Parathyroid adenoma (tissue), 2 donors: ENCODE measurements at regions not wholly inside any gene's neighbourhood (a gene's known extent, or its start where the extent isn't known, plus 50 kb on each side); places are given as distances from the start of the nearest gene placed in this dataset.

Experiments
- H2AFZ ChIP-seq: fragments of 300-600 bp; sonication (generic); one replicate; pipeline ENCODE4 v1.7.0; 2017; ENCODE audit warnings: antibody characterized with exemption, mild to moderate bottlenecking
- H3K27ac ChIP-seq: fragments of 300-600 bp; sonication (generic); one replicate; pipeline ENCODE4 v1.7.0; 2017
- H3K27me3 ChIP-seq: fragments of 300-600 bp; sonication (generic); one replicate; pipeline ENCODE4 v1.7.0; 2017; ENCODE audit warnings: low read length; ENCODE audit not compliant: control insufficient read depth, insufficient read depth
- H3K36me3 ChIP-seq: fragments of 300-600 bp; sonication (generic); one replicate; pipeline ENCODE4 v1.7.0; 2017; ENCODE audit warnings: low read length; ENCODE audit not compliant: control insufficient read depth, insufficient read depth
- H3K4me1 ChIP-seq: fragments of 300-600 bp; sonication (generic); one replicate; pipeline ENCODE4 v1.7.0; 2017; ENCODE audit warnings: control low read depth
- H3K4me2 ChIP-seq: fragments of 300-600 bp; sonication (generic); one replicate; pipeline ENCODE4 v1.7.0; 2017; ENCODE audit warnings: low read length
- H3K4me3 ChIP-seq: fragments of 300-600 bp; sonication (generic); one replicate; pipeline ENCODE4 v1.7.0; 2017; ENCODE audit warnings: low read depth, low read length
- H3K79me2 ChIP-seq: fragments of 300-600 bp; sonication (generic); one replicate; pipeline ENCODE4 v1.7.0; 2017; ENCODE audit warnings: control low read depth
- H3K9ac ChIP-seq: fragments of 300-600 bp; sonication (generic); one replicate; pipeline ENCODE4 v1.7.0; 2017; ENCODE audit warnings: mild to moderate bottlenecking
- H3K9me3 ChIP-seq: fragments of 300-600 bp; sonication (generic); one replicate; pipeline ENCODE4 v1.7.0; 2017; ENCODE audit warnings: low read length; ENCODE audit not compliant: control insufficient read depth
- TF ChIP-seq, protein P1 (sequence below): fragments of 300-600 bp; sonication (generic); IDR thresholded peaks from one replicate; pipeline ENCODE4 v1.7.0; 2017; ENCODE audit warnings: antibody characterized with exemption, mild to moderate bottlenecking
- donor health status: primary hyperparathyroidism.

GRCh38 chr14:71680736-71681387 lies 251.4 kb upstream of the RGS6 start:
- no peaks in the 10 kb centered on the region for H3K9me3 ChIP-seq
- TF ChIP-seq, protein P1, sequence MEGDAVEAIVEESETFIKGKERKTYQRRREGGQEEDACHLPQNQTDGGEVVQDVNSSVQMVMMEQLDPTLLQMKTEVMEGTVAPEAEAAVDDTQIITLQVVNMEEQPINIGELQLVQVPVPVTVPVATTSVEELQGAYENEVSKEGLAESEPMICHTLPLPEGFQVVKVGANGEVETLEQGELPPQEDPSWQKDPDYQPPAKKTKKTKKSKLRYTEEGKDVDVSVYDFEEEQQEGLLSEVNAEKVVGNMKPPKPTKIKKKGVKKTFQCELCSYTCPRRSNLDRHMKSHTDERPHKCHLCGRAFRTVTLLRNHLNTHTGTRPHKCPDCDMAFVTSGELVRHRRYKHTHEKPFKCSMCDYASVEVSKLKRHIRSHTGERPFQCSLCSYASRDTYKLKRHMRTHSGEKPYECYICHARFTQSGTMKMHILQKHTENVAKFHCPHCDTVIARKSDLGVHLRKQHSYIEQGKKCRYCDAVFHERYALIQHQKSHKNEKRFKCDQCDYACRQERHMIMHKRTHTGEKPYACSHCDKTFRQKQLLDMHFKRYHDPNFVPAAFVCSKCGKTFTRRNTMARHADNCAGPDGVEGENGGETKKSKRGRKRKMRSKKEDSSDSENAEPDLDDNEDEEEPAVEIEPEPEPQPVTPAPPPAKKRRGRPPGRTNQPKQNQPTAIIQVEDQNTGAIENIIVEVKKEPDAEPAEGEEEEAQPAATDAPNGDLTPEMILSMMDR = no peak

GRCh38 chr14:71682337-71682736 lies 249.9 kb upstream of the RGS6 start:
- Histone ChIP-seq H3K27ac (no peak overlapping the region), H3K27me3 (no peaks in the 10 kb centered on the region), H3K79me2 (no peaks in the 10 kb centered on the region), H3K9ac (no peak overlapping the region), H3K4me3 (no peak overlapping the region), H3K36me3 (no peaks in the 10 kb centered on the region), H3K4me1 (peaks cover 5% of the 10 kb centered on the region), H3K4me2 (no peak overlapping the region), H3K9me3 (no peaks in the 10 kb centered on the region), H2AFZ (no peak overlapping the region)
- TF ChIP-seq, protein P1 = no peak

More at GRCh38 chr14:71680736-71681387, 251.4 kb upstream of the RGS6 start:
- Histone ChIP-seq H3K4me3 (no peak overlapping the region), H3K36me3 (no peaks in the 10 kb centered on the region), H3K4me2 (no peak overlapping the region), H3K79me2 (no peaks in the 10 kb centered on the region), H3K4me1 (no peaks in the 10 kb centered on the region), H3K27ac (no peak overlapping the region), H2AFZ (no peak overlapping the region), H3K9ac (no peak overlapping the region), H3K27me3 (no peaks in the 10 kb centered on the region)

- Histone ChIP-seq H3K27ac (no peak overlapping the region), H3K4me2 (no peak overlapping the region), H3K4me1 (peaks cover 10% of the 10 kb centered on the region), H3K36me3 (no peaks in the 10 kb centered on the region), H3K4me3 (no peak overlapping the region), H3K27me3 (no peaks in the 10 kb centered on the region), H3K79me2 (no peaks in the 10 kb centered on the region), H2AFZ (no peak overlapping the region), H3K9me3 (no peaks in the 10 kb centered on the region), H3K9ac (no peak overlapping the region)
- TF ChIP-seq, protein P1 = no peak
Measured at GRCh38 chr14:71684323-71684722, 247.9 kb upstream of the RGS6 start.

- no peaks in the 10 kb centered on the region for H3K27me3 ChIP-seq
- no peak overlapping the region for H3K4me2 ChIP-seq
- peaks cover 10% of the 10 kb centered on the region for H3K4me1 ChIP-seq
- no peak overlapping the region for H3K4me3 ChIP-seq
- peak overlapping the region; percentile 63 for H3K27ac ChIP-seq
- H3K9ac ChIP-seq = no peak overlapping the region
- H3K36me3 ChIP-seq = no peaks in the 10 kb centered on the region
- H3K79me2 ChIP-seq = no peaks in the 10 kb centered on the region
- TF ChIP-seq, protein P1 = no peak
- H3K9me3 ChIP-seq = no peaks in the 10 kb centered on the region
- no peak overlapping the region for H2AFZ ChIP-seq
Measured at GRCh38 chr14:71686677-71687076, 245.6 kb upstream of the RGS6 start.

DNA sequence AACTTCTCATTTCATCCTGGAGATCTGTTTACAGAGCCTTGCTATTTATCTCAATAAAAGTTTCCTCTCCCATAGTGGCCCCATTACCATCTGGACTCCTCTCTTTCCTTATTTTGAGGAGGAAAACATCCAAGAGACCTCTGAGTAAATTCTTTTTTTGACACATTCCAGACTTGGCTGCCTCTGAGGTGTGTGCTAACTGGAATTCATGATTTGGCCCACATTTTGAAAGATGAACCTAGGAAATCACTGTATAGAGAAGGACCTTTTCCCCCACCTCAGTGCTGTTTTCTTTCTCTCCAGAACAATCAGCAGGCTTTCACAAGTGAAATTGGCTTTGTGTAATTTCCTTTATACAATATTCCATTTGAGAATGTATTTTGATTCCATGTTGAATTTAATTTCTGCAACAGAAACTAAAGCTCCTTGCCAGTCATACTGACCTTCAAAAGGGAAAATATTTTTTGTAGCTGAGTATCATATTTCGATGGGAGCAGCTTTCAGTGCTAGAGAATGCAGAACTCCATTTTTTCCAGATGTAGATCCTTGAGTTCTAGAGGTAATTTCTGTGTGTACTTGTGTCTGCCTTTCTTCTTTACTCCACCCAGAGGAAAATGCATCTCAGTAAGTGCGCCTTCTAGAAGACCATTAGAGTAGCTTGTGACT lies 244.9 kb upstream of the RGS6 start:
- Histone ChIP-seq H3K4me3 (no peak overlapping the region), H2AFZ (peak overlapping the region; percentile 52), H3K79me2 (no peaks in the 10 kb centered on the region), H3K9ac (no peak overlapping the region), H3K4me1 (peaks cover 10% of the 10 kb centered on the region), H3K27ac (peak overlapping the region; percentile 63), H3K4me2 (no peak overlapping the region), H3K9me3 (no peaks in the 10 kb centered on the region), H3K27me3 (no peaks in the 10 kb centered on the region), H3K36me3 (no peaks in the 10 kb centered on the region)
- TF ChIP-seq, protein P1 = no peak
